Bronchial epithelial cell (primary cell): ENCODE measurements at regions not wholly inside any gene's neighbourhood (a gene's known extent, or its start where the extent isn't known, plus 50 kb on each side); places are given as distances from the start of the nearest gene placed in this dataset.

Source experiments
- DNase-seq: peaks from one replicate; pipeline ENCODE4 v3.0.0-alpha.2; 2010; ENCODE audit warnings: low read depth
- FAIRE-seq: peaks from 2 replicates; lab custom pipeline; 2011; peaks lifted over from hg19 to GRCh38; lab: Jason Lieb, UNC
- H3K27me3 ChIP-seq: 2 replicates; pipeline ENCODE4 v1.5.1; 2011; ENCODE audit warnings: low read length; ENCODE audit not compliant: control insufficient read depth, insufficient read depth
- H3K36me3 ChIP-seq: 2 replicates; pipeline ENCODE4 v1.5.1; 2011; ENCODE audit warnings: low read length; ENCODE audit not compliant: control insufficient read depth, insufficient read depth
- H3K4me3 ChIP-seq: 2 replicates; pipeline ENCODE4 v1.5.1; 2011; ENCODE audit warnings: mild to moderate bottlenecking, low read depth, low read length, control low read depth
- CTCF ChIP-seq: IDR thresholded peaks from 2 replicates; pipeline ENCODE4 v1.5.1; 2011; ENCODE audit warnings: mild to moderate bottlenecking, moderate library complexity, low read length, control low read depth, inconsistent platforms; ENCODE audit not compliant: insufficient read depth, severe bottlenecking

- TF ChIP-seq CTCF = no peak
- Histone ChIP-seq H3K27me3 (no peaks in the 10 kb centered on the region), H3K4me3 (no peak overlapping the region), H3K36me3 (no peaks in the 10 kb centered on the region)
- DNase-seq (no peak), FAIRE-seq (no peak)
Observed at GRCh38 chr4:35966566-35966965, 277.7 kb downstream of the ARAP2 start.

- FAIRE-seq (no peak), DNase-seq (no peak)
- Histone ChIP-seq H3K4me3 (no peak overlapping the region), H3K27me3 (no peaks in the 10 kb centered on the region), H3K36me3 (no peaks in the 10 kb centered on the region)
- no peak for TF ChIP-seq CTCF
Observed at GRCh38 chr4:35970366-35970960, 273.9 kb downstream of the ARAP2 start.

- no peaks in the 10 kb centered on the region for H3K36me3 ChIP-seq
- TF ChIP-seq CTCF = no peak
- no peak overlapping the region for H3K4me3 ChIP-seq
- no peaks in the 10 kb centered on the region for H3K27me3 ChIP-seq
- FAIRE-seq = no peak
- no peak for DNase-seq
Observed at GRCh38 chr4:35972814-35973213, 271.5 kb downstream of the ARAP2 start.

GRCh38 chr4:35975617-35976355 lies 268.5 kb downstream of the ARAP2 start:
- FAIRE-seq (no peak), DNase-seq (no peak)
- Histone ChIP-seq H3K36me3 (no peaks in the 10 kb centered on the region), H3K4me3 (no peak overlapping the region), H3K27me3 (no peaks in the 10 kb centered on the region)
- TF ChIP-seq CTCF = no peak

- no peak for TF ChIP-seq CTCF
- FAIRE-seq (no peak), DNase-seq (no peak)
- Histone ChIP-seq H3K36me3 (no peaks in the 10 kb centered on the region), H3K4me3 (no peak overlapping the region), H3K27me3 (no peaks in the 10 kb centered on the region)
Observed at GRCh38 chr4:35978551-35978950, 265.8 kb downstream of the ARAP2 start.
